C4-2B (cell line): ENCODE measurements at regions not wholly inside any gene's neighbourhood (a gene's known extent, or its start where the extent isn't known, plus 50 kb on each side); places are given as distances from the start of the nearest gene placed in this dataset.

Experiments
- H3K27ac ChIP-seq: fragments of 450-650 bp; 2 replicates; pipeline ENCODE4 v1.5.1; 2017
- ZFX ChIP-seq: fragments of 450-650 bp; IDR thresholded peaks from 2 replicates; pipeline ENCODE4 v1.6.1; 2017
- TF ChIP-seq, protein P1 (sequence below): fragments of 450-650 bp; conservative IDR thresholded peaks from 2 replicates; pipeline ENCODE4 v1.5.1; 2017; ENCODE audit warnings: mild to moderate bottlenecking

DNA sequence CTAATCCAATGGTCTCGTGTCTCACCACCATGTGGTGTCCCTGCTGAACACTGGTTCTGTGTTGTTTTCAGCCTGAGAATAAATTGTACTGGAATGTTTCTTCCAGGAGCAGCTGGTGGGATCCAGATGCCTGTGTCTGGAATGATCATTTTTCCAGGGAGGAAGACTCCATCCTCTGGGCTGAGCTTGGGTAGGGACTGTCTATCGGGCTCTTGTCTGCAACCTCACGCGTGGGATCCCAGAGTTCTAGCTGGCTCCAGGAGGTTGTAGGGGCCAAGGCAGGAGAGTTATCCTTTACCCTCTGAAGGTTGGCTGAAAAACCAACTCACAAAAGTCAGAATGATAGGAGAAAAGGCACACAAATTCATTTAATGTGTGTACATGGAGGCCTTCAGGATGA, 144.1 kb upstream of the B3GAT1 start:
- no peak for TF ChIP-seq ZFX
- TF ChIP-seq, protein P1, sequence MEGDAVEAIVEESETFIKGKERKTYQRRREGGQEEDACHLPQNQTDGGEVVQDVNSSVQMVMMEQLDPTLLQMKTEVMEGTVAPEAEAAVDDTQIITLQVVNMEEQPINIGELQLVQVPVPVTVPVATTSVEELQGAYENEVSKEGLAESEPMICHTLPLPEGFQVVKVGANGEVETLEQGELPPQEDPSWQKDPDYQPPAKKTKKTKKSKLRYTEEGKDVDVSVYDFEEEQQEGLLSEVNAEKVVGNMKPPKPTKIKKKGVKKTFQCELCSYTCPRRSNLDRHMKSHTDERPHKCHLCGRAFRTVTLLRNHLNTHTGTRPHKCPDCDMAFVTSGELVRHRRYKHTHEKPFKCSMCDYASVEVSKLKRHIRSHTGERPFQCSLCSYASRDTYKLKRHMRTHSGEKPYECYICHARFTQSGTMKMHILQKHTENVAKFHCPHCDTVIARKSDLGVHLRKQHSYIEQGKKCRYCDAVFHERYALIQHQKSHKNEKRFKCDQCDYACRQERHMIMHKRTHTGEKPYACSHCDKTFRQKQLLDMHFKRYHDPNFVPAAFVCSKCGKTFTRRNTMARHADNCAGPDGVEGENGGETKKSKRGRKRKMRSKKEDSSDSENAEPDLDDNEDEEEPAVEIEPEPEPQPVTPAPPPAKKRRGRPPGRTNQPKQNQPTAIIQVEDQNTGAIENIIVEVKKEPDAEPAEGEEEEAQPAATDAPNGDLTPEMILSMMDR = no peak
- no peak overlapping the region for H3K27ac ChIP-seq

DNA sequence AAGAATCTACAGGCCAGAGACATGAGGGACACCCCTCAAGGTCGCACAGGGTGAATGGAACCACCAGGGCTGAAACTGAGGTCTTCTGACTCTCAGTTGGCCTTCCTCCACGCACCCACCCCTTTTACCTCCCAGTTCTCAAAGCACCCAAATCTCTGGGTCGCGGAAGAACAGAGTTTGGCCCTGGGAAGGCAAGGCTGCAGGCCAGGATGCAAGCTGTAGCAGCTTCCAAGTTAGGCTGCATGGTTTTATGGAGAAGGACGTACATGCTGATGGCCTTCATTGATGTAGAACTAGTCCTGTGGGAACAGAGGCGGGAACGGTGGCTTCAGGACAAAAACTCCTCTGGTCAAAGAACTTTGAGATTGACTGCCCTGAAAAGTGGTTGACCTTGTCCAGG, 143.5 kb upstream of the B3GAT1 start:
- H3K27ac ChIP-seq = no peak overlapping the region
- no peak for TF ChIP-seq ZFX
- TF ChIP-seq, protein P1 = no peak

DNA sequence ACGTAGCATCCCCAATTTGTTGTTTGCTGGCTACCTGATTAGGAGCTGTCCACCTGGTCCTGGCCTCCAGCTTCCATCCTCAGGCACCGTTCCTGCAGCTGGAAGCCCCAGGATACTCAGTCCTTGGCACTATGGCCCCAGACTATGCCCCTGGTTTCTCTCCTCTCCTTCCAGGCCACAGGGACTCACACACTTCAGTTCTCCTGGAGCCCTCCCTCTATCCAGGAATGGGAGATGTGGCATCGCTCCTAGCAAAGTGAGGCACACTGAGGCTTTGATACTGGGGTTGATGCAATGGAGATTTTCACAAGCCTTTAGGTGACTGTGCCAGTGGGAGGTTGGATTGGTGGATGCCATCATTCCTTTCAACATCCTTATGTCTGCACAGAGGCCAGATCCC, 142.8 kb upstream of the B3GAT1 start:
- TF ChIP-seq ZFX = no peak
- TF ChIP-seq, protein P1 = no peak

DNA sequence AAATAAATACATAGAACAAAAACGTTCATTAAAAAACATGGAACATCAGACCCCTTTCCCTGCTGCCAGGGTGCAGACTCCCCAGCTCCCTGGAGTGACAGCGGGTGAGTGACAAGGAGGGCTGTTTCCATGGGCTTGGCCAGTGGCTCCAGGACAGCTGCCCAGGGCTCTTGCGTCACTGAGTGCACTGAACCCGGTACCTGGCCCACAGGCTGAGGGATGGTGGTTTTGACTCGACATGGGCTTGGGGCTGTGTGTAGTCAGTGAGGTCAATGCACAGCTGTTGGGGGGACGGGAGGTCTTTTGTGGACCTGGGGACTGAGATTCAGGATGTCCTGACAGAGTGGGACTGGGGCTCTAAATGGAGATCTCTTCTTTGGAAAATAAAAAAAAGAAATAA, 142.1 kb upstream of the B3GAT1 start:
- TF ChIP-seq, protein P1 = no peak
- TF ChIP-seq ZFX = no peak
- no peak overlapping the region for H3K27ac ChIP-seq

More for the DNA sequence above, 142.8 kb upstream of the B3GAT1 start:
- no peak overlapping the region for H3K27ac ChIP-seq

DNA sequence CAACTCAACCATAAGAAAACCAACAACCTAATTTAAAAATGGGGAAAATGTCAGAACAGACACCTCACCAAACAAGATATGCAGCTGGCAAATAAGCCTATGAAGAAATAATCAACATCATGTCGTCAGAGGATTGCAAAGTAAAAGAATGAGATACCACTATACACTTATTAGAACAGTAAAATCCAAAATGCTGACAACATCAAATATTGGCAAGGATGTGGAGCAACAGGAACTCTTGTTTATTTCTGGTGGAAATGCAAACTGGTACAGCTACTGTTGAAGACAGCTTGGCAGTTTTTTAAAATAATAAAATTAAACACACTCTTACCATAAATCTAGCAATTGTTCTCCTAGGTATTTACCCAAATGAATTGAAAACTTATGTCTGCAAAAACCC, 140.7 kb upstream of the B3GAT1 start:
- no peak overlapping the region for H3K27ac ChIP-seq
- no peak for TF ChIP-seq ZFX
- TF ChIP-seq, protein P1 = no peak

DNA sequence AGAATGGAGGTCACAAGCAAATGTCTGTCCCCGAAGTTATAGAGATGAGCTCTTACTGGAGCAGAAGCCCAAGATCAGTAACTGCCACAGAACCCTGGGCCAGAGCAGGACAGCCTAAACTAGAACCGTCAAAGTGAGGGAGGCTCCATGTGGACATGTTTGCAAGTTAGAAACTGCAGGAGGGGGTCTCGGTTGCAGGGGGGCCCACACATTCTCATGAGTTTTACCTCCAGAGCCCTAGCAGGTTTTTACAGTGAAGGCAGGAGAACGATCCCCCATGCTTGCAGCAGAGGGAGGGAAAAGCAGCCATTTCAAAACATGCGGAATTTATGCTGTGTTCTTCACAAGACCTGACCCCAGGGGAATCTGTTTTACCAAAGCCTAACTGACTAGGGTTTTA, 133.5 kb upstream of the B3GAT1 start:
- TF ChIP-seq, protein P1 = no peak
- no peak for TF ChIP-seq ZFX
- no peak overlapping the region for H3K27ac ChIP-seq

DNA sequence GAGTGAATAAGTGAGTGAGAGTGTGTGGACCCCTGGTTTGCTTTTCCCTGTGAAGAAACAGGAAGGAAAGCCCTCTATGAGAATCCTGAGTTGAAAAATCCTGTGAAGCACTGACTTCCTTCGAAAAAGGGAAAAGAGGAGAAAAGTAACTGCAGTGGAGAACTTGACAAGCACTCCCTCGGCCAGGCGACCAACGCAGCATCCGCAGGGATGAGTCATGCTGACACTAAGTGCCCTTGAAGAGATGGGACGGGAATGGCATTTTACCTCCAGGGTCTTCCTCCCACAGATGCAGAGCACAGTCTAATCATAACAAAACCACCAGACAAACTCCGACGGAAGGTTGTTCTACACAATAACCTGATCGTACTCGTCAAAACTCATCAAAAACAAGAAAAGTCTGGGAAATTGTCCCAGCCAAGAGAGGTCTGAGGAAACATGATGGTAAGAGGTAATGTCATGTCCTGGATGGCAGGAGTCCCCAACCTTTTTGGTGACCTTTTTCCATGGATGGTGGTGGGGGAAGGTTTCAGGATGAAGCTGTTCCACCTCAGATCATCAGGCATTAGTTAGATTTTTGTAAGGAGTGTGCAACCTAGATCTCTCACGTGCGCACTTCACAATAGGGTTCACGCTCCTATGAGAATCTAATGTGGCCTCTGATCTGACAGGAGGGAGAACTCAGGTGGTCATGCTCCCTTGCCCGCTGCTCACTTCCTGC, 132.2 kb upstream of the B3GAT1 start:
- H3K27ac ChIP-seq = no peak overlapping the region
- TF ChIP-seq, protein P1 = no peak
- no peak for TF ChIP-seq ZFX
